CD14-positive monocyte (primary cell): ENCODE measurements at regions not wholly inside any gene's neighbourhood (a gene's known extent, or its start where the extent isn't known, plus 50 kb on each side); places are given as distances from the start of the nearest gene placed in this dataset.

Experiments used
- DNase-seq, 3 donors: peaks; one replicate each; pipeline ENCODE4 v3.0.0-alpha.2; 2011 to 2022
- H2AFZ ChIP-seq: 2 replicates; pipeline ENCODE4 v1.6.0; 2012; ENCODE audit warnings: mild to moderate bottlenecking, low read depth, low read length, inconsistent platforms; ENCODE audit not compliant: insufficient read depth, poor library complexity, severe bottlenecking
- H3K27ac ChIP-seq, 2 donors: 1 replicate in 1 of 2; 2 replicates in 1 of 2; pipeline ENCODE4 v1.5.1; 2012 to 2013; ENCODE audit warnings: low read length in 2 of 2, control low read depth in 1 of 2, inconsistent platforms in 1 of 2, low read depth in 1 of 2, mild to moderate bottlenecking in 1 of 2
- H3K27me3 ChIP-seq, 2 donors: one replicate each; pipeline versions ENCODE4 v1.6.0 to v1.6.1; 2011 to 2013; ENCODE audit warnings: low read length in 2 of 2; ENCODE audit not compliant: control insufficient read depth in 2 of 2, insufficient read depth in 2 of 2
- H3K36me3 ChIP-seq, 2 donors: replicated peaks in 1 of 2; 1 replicate in 1 of 2; 2 replicates in 1 of 2; pipeline versions ENCODE4 v1.5.1 to v1.6.1; 2012 to 2013; ENCODE audit warnings: low read length in 2 of 2, control low read depth in 1 of 2, inconsistent platforms in 1 of 2, mild to moderate bottlenecking in 1 of 2; ENCODE audit not compliant: insufficient read depth in 2 of 2, control insufficient read depth in 1 of 2
- H3K4me1 ChIP-seq, 2 donors: 1 replicate in 1 of 2; 2 replicates in 1 of 2; pipeline versions ENCODE4 v1.5.1 to v1.6.1; 2012 to 2013; ENCODE audit warnings: low read length in 2 of 2, control low read depth in 1 of 2, inconsistent platforms in 1 of 2, mild to moderate bottlenecking in 1 of 2, moderate library complexity in 1 of 2; ENCODE audit not compliant: insufficient read depth in 2 of 2, control insufficient read depth in 1 of 2
- H3K4me2 ChIP-seq: replicated peaks from 2 replicates; pipeline ENCODE3; 2012; ENCODE audit warnings: low read length, moderate library complexity, mild to moderate bottlenecking; ENCODE audit not compliant: poor library complexity, severe bottlenecking; ENCODE audit errors: extremely low read depth
- H3K4me3 ChIP-seq, 3 experiments: fragments of 200-600 bp in 1 of 3; sonication (generic) in 1 of 3; replicated peaks in 1 of 3; 1 replicate in 2 of 3; 2 replicates in 1 of 3; pipeline ENCODE4 v1.5.1; 2011 to 2013; ENCODE audit warnings: low read length in 3 of 3, mild to moderate bottlenecking in 3 of 3, control low read depth in 2 of 3, low read depth in 2 of 3, inconsistent platforms in 1 of 3, moderate library complexity in 1 of 3
- H3K79me2 ChIP-seq: 2 replicates; pipeline ENCODE4 v1.6.0; 2012; ENCODE audit warnings: mild to moderate bottlenecking, control low read depth, inconsistent platforms, low read length, moderate library complexity; ENCODE audit not compliant: insufficient read depth
- H3K9ac ChIP-seq: 2 replicates; pipeline ENCODE4 v1.6.0; 2017; ENCODE audit warnings: low read length, mild to moderate bottlenecking; ENCODE audit not compliant: insufficient read depth, poor library complexity, severe bottlenecking
- H3K9me3 ChIP-seq, 2 donors: replicated peaks in 1 of 2; 1 replicate in 1 of 2; 2 replicates in 1 of 2; pipeline versions ENCODE4 v1.5.1 to v1.6.1; 2012 to 2013; ENCODE audit warnings: low read length in 2 of 2, control low read depth in 1 of 2; ENCODE audit not compliant: control insufficient read depth in 1 of 2, insufficient read depth in 1 of 2
- H4K20me1 ChIP-seq: 2 replicates; pipeline ENCODE4 v1.6.0; 2012; ENCODE audit warnings: mild to moderate bottlenecking, low read length, control low read depth, moderate library complexity; ENCODE audit not compliant: insufficient read depth
- H3K27ac Mint-ChIP-seq, 7 donors: one replicate each; pipeline ENCODE4 v1.8.0; 2020; ENCODE audit warnings: mild to moderate bottlenecking in 7 of 7, mixed read lengths in 7 of 7, moderate library complexity in 6 of 7, inconsistent platforms in 2 of 7
- H3K27me3 Mint-ChIP-seq, 3 donors: one replicate each; pipeline ENCODE4 v1.8.0; 2021 to 2022; ENCODE audit warnings: low read depth in 3 of 3, mild to moderate bottlenecking in 3 of 3, mixed read lengths in 3 of 3, moderate library complexity in 3 of 3, inconsistent platforms in 1 of 3
- H3K36me3 Mint-ChIP-seq, 2 donors: one replicate each; pipeline ENCODE4 v1.8.0; 2020; ENCODE audit warnings: mixed read lengths in 2 of 2, inconsistent platforms in 1 of 2, mild to moderate bottlenecking in 1 of 2
- H3K4me1 Mint-ChIP-seq: one replicate; pipeline ENCODE4 v1.8.0; 2020; ENCODE audit warnings: mild to moderate bottlenecking, mixed read lengths
- H3K4me3 Mint-ChIP-seq, 2 donors: one replicate each; pipeline ENCODE4 v1.8.0; 2020; ENCODE audit warnings: mild to moderate bottlenecking in 2 of 2, mixed read lengths in 2 of 2, moderate library complexity in 1 of 2
- H3K9me3 Mint-ChIP-seq, 7 donors: one replicate each; pipeline ENCODE4 v1.8.0; 2020 to 2022; ENCODE audit warnings: mixed read lengths in 7 of 7, mild to moderate bottlenecking in 6 of 7, moderate library complexity in 6 of 7, inconsistent platforms in 2 of 7
- WGBS: methylation state at CpG from one replicate; pipeline ENCODE4 v1.1.5; 2013; ENCODE audit warnings: missing lambda C conversion rate; ENCODE audit not compliant: insufficient coverage; 5-methylcytosine and 5-hydroxymethylcytosine counted together
- intact Hi-C, 2 donors: fragments of 100-400 bp; cut with micrococcal nuclease; formaldehyde crosslinking; loops; one replicate each; pipeline versions ENCODE4 v1.15.0 to v1.15.1; 2023
- TF ChIP-seq, protein P1 (sequence below): fragments of 200-600 bp; IDR thresholded peaks from one replicate; pipeline ENCODE4 v1.8.0; 2022; ENCODE audit warnings: antibody characterized with exemption, mild to moderate bottlenecking

DNA sequence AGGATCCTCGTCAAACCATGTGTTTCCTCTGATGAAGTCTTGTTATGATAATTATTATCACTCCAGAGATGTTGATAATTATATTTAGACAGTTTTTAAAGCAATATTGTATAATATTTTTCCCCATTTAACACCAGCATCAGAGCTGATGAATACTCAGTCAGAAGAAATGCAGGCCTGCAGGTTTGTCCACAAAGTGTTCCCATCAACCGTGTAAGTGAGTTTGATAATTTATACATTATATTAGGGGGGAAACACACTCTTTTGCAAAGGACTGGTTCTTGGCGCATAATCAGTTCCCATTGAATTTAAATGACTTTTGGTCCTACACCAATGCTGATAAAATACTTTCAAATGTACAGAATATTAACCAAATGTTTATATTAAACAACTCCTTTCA, 454.8 kb downstream of the TOX3 start:
- H3K27me3 Mint-ChIP-seq, result no peaks in the 10 kb centered on the region
- WGBS, result no CpG with 5 or more reads among the region's 3 CpGs
- no peaks in the 10 kb centered on the region for H3K36me3 Mint-ChIP-seq

DNA sequence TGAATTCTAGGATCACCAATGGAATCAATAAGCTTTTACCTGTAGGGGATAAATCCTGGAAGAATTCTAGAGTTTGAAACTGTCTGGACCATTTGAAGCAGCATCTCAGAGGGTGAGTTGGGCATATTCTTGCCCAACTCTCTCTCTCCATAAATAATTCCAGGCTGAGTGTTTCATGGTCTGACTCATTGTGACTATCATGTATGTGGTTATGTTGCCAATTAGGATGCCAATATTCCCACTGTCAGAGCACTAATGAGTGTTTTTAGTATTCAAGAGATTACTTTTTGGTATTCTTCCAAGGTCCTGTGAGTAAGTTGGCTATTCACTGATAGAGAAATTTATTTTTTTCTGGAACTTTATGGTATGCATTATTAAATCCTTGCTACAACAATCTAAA, 456.9 kb downstream of the TOX3 start:
- H2AFZ ChIP-seq, result no peak overlapping the region
- Mint-ChIP-seq H3K36me3 (no peaks in the 10 kb centered on the region), H3K27ac (no peak overlapping the region), H3K9me3 (peaks cover 0 to 13% (median 0%) of the 10 kb centered on the region in 7 donors), H3K4me1 (no peaks in the 10 kb centered on the region), H3K4me3 (no peak overlapping the region), H3K27me3 (no peaks in the 10 kb centered on the region)
- H3K36me3 ChIP-seq, result no peaks in the 10 kb centered on the region
- H3K9ac ChIP-seq, result no peak overlapping the region
- intact Hi-C loops, result no loop called here
- no peak overlapping the region for H3K4me2 ChIP-seq
- no peaks in the 10 kb centered on the region for H3K27me3 ChIP-seq
- no peak overlapping the region for H3K4me3 ChIP-seq
- H3K4me1 ChIP-seq, result no peaks in the 10 kb centered on the region
- H3K79me2 ChIP-seq, result no peaks in the 10 kb centered on the region
- no peaks in the 10 kb centered on the region for H3K9me3 ChIP-seq
- H4K20me1 ChIP-seq, result no peaks in the 10 kb centered on the region
- DNase-seq, result no peak
- no peak overlapping the region for H3K27ac ChIP-seq
- TF ChIP-seq, protein P1, sequence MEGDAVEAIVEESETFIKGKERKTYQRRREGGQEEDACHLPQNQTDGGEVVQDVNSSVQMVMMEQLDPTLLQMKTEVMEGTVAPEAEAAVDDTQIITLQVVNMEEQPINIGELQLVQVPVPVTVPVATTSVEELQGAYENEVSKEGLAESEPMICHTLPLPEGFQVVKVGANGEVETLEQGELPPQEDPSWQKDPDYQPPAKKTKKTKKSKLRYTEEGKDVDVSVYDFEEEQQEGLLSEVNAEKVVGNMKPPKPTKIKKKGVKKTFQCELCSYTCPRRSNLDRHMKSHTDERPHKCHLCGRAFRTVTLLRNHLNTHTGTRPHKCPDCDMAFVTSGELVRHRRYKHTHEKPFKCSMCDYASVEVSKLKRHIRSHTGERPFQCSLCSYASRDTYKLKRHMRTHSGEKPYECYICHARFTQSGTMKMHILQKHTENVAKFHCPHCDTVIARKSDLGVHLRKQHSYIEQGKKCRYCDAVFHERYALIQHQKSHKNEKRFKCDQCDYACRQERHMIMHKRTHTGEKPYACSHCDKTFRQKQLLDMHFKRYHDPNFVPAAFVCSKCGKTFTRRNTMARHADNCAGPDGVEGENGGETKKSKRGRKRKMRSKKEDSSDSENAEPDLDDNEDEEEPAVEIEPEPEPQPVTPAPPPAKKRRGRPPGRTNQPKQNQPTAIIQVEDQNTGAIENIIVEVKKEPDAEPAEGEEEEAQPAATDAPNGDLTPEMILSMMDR, result no peak

More for the DNA sequence above, 454.8 kb downstream of the TOX3 start:
- Histone ChIP-seq H3K4me2 (no peak overlapping the region), H3K4me1 (no peaks in the 10 kb centered on the region), H3K36me3 (no peaks in the 10 kb centered on the region), H4K20me1 (no peaks in the 10 kb centered on the region), H3K27ac (no peak overlapping the region), H2AFZ (no peak overlapping the region), H3K27me3 (no peaks in the 10 kb centered on the region), H3K9me3 (no peaks in the 10 kb centered on the region), H3K79me2 (no peaks in the 10 kb centered on the region), H3K4me3 (no peak overlapping the region), H3K9ac (no peak overlapping the region)
- TF ChIP-seq, protein P1, result no peak
- intact Hi-C loops, result no loop called here
- H3K9me3 Mint-ChIP-seq, result peaks cover 0 to 13% (median 0%) of the 10 kb centered on the region in 7 donors
- H3K4me1 Mint-ChIP-seq, result no peaks in the 10 kb centered on the region
- H3K27ac Mint-ChIP-seq, result no peak overlapping the region
- H3K4me3 Mint-ChIP-seq, result no peak overlapping the region
- DNase-seq, result no peak
